ENCODE measurements at regions not wholly inside any gene's neighbourhood (a gene's known extent, or its start where the extent isn't known, plus 50 kb on each side); places are given as distances from the start of the nearest gene placed in this dataset.

DNA sequence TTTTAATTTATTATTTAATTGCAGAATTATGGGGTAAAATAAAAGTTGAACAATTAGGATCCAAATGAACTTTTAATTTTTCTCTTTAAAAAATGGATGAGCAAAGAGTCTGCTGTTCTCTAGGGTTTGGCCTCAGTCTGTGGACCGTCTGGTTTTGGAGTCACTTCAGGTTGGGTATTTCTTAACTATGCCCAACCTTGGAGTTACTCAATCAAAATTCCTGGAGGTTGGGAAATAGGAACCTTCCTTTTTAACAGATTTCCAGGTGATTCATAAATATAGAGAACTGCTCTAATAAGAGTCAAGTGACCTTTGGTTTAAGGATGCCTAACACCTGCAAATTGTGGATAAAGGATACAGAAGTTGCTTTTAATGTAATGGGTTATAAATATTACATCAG, 241.5 kb upstream of the GCFC2 start:
- Histone ChIP-seq H3K4me3 (ENCODE audit: low read length) (no peak overlapping the region), H3K9me3 (ENCODE audit: control insufficient read depth, low read length) (no peaks in the 10 kb centered on the region), H3K36me3 (ENCODE audit: control insufficient read depth, insufficient read depth, low read length, severe bottlenecking) (no peaks in the 10 kb centered on the region), H3K9ac (ENCODE audit: low read length) (no peak overlapping the region), H3K27me3 (replicated peaks; ENCODE audit: control insufficient read depth, insufficient read depth, low read length) (no peaks in the 10 kb centered on the region), H3K4me1 (ENCODE audit: control insufficient read depth, insufficient read depth, low read length) (no peaks in the 10 kb centered on the region)
- no peak for DNase-seq (ENCODE audit: low read depth)

DNA sequence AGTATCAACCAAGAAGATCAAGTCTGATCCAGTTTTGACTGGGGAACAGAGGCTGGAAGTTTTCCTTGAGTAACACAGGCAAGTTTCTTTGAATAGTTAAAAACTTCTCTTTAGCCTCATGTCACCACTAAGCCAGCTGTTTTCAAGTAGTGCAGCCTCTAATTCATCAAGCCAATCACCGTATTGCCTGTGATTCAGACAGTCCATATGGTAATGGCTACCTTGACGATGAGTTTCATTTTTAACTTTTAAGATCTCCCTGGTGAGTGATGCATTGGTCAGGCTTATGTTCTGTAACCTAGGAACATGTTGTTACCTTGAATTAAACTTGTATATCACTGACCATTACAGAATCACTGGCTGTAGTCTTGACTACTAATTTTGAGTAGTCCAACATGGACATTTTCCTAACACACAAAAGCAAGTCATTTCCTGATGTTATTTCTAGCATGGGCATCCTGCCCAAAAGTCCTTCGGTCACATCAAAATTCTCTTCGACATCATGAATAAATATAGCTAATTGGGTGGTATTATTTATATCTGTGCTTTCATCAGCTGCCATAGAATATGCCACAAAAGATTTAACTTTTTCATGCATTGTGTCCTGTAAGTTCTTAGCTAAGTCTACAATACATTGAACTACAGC, 238.8 kb upstream of the GCFC2 start:
- no peak for DNase-seq (ENCODE audit: low read depth)
- Histone ChIP-seq H3K9ac (ENCODE audit: low read length) (no peak overlapping the region), H3K27me3 (replicated peaks; ENCODE audit: control insufficient read depth, insufficient read depth, low read length) (no peaks in the 10 kb centered on the region), H3K4me1 (ENCODE audit: control insufficient read depth, insufficient read depth, low read length) (no peaks in the 10 kb centered on the region), H3K36me3 (ENCODE audit: control insufficient read depth, insufficient read depth, low read length, severe bottlenecking) (no peaks in the 10 kb centered on the region), H3K4me3 (ENCODE audit: low read length) (no peak overlapping the region), H3K9me3 (ENCODE audit: control insufficient read depth, low read length) (no peaks in the 10 kb centered on the region)

DNA sequence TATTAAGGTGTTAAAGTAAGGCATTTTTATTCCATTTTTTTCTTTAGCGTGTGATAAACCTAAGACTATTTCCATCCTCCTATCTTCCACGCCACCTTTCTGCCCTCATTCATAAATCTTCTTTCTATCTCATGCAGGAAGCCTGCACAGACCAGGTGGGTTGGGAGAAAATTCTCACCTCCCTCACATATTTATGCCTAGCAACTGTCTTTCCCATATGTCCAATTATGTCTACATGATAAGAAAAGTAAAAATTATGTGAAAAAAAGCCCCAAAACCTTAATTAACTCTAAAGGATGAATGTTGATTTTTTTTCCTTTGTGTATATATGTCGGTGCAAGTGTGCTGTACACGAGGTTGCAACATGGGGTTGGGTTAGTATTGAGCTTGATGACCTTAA, 225.6 kb upstream of the GCFC2 start:
- Histone ChIP-seq H3K36me3 (ENCODE audit: control insufficient read depth, insufficient read depth, low read length, severe bottlenecking) (no peaks in the 10 kb centered on the region), H3K4me3 (ENCODE audit: low read length) (no peak overlapping the region), H3K9ac (ENCODE audit: low read length) (no peak overlapping the region), H3K4me1 (ENCODE audit: control insufficient read depth, insufficient read depth, low read length) (no peaks in the 10 kb centered on the region), H3K27me3 (replicated peaks; ENCODE audit: control insufficient read depth, insufficient read depth, low read length) (no peaks in the 10 kb centered on the region), H3K9me3 (ENCODE audit: control insufficient read depth, low read length) (no peaks in the 10 kb centered on the region)
- DNase-seq (ENCODE audit: low read depth), result no peak

DNA sequence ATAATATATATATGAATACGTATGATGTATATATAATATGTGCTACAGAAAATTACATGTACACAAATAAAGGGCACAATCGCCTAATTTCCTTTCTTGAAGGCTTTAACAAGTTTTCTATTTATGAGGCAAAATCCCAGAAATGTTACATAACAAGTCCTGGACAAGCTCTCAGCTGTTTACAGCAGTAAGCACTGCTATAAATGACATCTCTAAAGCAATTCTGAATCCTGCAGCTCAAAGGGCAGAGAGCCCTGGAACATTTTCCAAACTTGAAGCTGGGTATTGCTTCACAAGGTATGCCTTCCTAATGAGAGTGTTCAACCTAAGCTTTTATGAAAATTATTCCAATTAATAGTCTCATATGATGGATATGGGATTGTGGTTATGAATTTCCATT, 222.3 kb upstream of the GCFC2 start:
- Histone ChIP-seq H3K4me3 (ENCODE audit: low read length) (no peak overlapping the region), H3K9me3 (ENCODE audit: control insufficient read depth, low read length) (no peaks in the 10 kb centered on the region), H3K36me3 (ENCODE audit: control insufficient read depth, insufficient read depth, low read length, severe bottlenecking) (no peaks in the 10 kb centered on the region), H3K9ac (ENCODE audit: low read length) (no peak overlapping the region), H3K4me1 (ENCODE audit: control insufficient read depth, insufficient read depth, low read length) (no peaks in the 10 kb centered on the region), H3K27me3 (replicated peaks; ENCODE audit: control insufficient read depth, insufficient read depth, low read length) (no peaks in the 10 kb centered on the region)
- DNase-seq (ENCODE audit: low read depth), result no peak

DNA sequence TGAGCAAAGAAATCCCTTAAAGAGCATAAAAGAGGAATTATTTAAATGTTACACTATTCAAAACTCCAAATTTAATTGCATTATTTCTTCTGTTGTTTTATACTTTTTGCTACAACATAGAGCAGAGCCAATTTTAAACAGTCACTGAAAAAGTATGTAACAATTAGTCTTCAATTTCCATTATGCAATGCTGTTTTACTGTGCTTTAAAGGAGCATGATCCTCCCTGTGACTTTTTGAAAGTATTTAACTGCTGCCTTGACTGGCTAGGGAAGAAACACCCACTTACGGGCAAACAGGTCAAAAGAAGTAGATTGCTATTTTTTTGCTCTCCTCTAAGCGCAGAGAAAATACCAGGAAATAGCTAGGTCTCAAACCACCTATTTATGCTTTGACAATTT, 217.4 kb upstream of the GCFC2 start:
- H3K9me3 ChIP-seq (ENCODE audit: control insufficient read depth, low read length), result no peaks in the 10 kb centered on the region
- H3K4me3 ChIP-seq (ENCODE audit: low read length), result no peak overlapping the region
- no peaks in the 10 kb centered on the region for H3K27me3 ChIP-seq (replicated peaks; ENCODE audit: control insufficient read depth, insufficient read depth, low read length)
- H3K9ac ChIP-seq (ENCODE audit: low read length), result no peak overlapping the region
- no peaks in the 10 kb centered on the region for H3K4me1 ChIP-seq (ENCODE audit: control insufficient read depth, insufficient read depth, low read length)
- peak; percentile 15 for DNase-seq (ENCODE audit: low read depth)
- H3K36me3 ChIP-seq (ENCODE audit: control insufficient read depth, insufficient read depth, low read length, severe bottlenecking), result no peaks in the 10 kb centered on the region

DNA sequence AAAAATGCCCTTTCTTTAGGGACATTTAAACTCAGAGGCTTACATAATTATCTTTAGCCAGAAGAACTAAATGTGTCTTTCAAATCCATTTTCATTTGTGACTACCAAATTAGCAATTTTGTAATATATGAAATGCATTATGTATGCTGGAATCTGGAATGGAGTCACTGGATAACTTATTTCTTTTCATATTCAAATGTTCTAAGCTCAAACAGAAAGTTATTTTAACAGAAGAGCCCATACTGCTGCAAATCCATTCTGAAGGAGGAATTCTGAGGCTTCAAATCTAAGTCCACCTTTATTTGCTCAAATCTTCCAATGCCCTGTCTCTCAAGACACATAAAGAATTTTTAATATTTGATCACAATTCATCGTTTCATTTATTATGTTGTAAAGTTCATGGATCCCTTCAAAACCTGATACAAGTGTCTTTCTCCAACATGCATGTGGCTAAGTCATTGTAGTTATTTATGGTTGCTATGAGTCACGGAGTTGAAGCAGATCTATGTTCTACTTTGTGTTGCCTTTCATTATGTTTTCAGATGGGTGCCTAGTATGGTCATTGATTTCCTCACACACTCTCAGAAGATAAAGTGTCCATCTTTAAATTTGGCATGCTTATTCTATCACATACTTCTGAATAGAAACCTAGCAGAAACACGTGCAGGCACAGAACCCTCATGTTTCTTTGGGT, 214.8 kb upstream of the GCFC2 start:
- Histone ChIP-seq H3K9ac (ENCODE audit: low read length) (no peak overlapping the region), H3K4me1 (ENCODE audit: control insufficient read depth, insufficient read depth, low read length) (no peaks in the 10 kb centered on the region), H3K4me3 (ENCODE audit: low read length) (no peak overlapping the region), H3K9me3 (ENCODE audit: control insufficient read depth, low read length) (no peaks in the 10 kb centered on the region), H3K27me3 (replicated peaks; ENCODE audit: control insufficient read depth, insufficient read depth, low read length) (no peaks in the 10 kb centered on the region), H3K36me3 (ENCODE audit: control insufficient read depth, insufficient read depth, low read length, severe bottlenecking) (no peaks in the 10 kb centered on the region)
- DNase-seq (ENCODE audit: low read depth), result no peak

DNA sequence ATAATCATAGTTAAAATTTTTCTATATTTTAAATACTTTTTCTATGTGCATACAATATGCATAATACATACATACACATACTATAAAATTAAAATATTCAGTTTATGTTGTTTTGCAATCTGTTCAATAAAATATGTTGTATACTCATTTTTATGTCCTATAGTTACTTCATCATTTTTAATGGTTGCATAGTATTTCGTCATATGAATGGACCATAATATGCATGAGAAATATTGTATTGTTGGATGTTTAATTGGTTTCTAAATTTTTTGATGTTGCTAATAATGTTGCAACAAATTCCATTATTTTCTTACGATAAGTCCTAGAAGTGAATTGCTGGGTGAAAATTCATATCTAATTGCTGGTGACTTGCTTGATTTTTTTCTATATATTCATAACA, 211.5 kb upstream of the GCFC2 start:
- Histone ChIP-seq H3K36me3 (ENCODE audit: control insufficient read depth, insufficient read depth, low read length, severe bottlenecking) (no peaks in the 10 kb centered on the region), H3K9ac (ENCODE audit: low read length) (no peak overlapping the region), H3K4me1 (ENCODE audit: control insufficient read depth, insufficient read depth, low read length) (no peaks in the 10 kb centered on the region), H3K27me3 (replicated peaks; ENCODE audit: control insufficient read depth, insufficient read depth, low read length) (no peaks in the 10 kb centered on the region), H3K9me3 (ENCODE audit: control insufficient read depth, low read length) (no peaks in the 10 kb centered on the region), H3K4me3 (ENCODE audit: low read length) (no peak overlapping the region)
- no peak for DNase-seq (ENCODE audit: low read depth)

DNA sequence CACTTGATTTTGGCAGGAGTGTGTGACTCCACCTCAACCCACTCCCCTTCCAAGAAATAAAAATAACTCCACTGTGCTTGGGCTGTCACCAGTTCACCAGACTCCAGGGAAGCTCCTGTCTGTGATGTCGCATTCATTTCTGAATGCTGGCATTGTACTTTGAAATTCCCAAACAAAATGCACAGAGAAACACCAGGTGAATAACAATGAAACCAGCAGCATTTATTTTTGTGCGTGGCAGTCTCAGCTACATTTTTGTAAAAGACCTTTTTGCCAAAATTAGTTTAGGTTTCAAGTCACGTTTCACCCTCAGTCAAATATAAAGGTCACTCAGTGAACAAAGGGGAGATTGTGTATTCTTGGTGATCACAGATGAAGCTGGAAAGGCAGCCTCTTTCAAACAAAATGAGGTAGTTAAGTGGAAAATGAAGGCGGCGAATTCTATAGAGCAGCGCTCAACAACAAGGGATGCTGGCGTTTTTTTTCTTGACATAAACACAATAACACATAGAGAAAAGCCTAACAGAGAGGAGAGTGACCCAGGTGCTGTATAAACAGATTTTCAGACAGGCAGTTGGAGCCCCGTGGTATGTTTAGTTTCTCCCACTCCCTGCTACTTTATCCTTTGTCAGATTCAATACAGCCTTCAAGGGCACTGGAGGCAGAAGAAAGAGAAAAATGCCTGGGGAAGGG, 210.3 kb upstream of the GCFC2 start:
- H3K4me1 ChIP-seq (ENCODE audit: control insufficient read depth, insufficient read depth, low read length), result no peaks in the 10 kb centered on the region
- no peaks in the 10 kb centered on the region for H3K9me3 ChIP-seq (ENCODE audit: control insufficient read depth, low read length)
- no peaks in the 10 kb centered on the region for H3K27me3 ChIP-seq (replicated peaks; ENCODE audit: control insufficient read depth, insufficient read depth, low read length)
- H3K4me3 ChIP-seq (ENCODE audit: low read length), result no peak overlapping the region
- no peak for DNase-seq (ENCODE audit: low read depth)
- H3K9ac ChIP-seq (ENCODE audit: low read length), result no peak overlapping the region
- H3K36me3 ChIP-seq (ENCODE audit: control insufficient read depth, insufficient read depth, low read length, severe bottlenecking), result no peaks in the 10 kb centered on the region

DNA sequence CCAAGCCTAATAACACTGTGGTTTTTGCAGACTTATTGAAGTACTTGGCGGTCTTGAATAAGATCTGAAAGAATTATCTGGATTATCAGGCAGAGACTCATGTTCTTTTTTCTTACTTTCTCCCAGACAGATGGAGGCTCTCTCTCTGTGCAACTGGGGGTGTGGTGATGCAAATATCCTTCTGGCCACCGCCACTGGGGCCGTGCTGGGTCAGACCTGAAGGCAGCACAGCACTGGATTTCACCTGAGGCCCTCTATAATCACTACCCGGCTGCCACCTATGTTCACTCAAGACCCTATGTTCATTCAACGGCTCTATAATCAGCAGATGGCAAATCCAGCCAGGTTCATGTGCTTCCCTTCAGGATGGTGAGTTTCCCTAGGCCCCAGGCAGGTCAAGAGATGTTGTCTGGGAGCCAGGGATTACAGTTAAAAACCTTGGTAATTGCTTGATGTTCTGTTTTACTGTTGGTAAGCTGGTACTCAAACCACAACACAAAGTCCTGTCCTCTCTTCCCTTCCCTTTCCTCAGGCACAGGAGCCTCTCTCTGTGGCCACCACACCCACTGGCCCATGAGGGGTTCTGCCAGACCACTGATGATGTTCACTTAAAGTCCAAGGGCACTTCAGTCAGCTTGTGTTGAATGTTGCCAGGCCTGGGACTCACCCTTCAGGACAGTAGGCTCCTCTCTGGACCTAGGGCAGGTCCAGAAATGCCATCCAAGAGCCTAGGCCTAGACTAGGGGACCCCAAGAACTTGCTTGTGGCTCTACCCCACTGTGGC, 205.3 kb upstream of the GCFC2 start:
- H3K9me3 ChIP-seq (ENCODE audit: control insufficient read depth, low read length), result no peaks in the 10 kb centered on the region

DNA sequence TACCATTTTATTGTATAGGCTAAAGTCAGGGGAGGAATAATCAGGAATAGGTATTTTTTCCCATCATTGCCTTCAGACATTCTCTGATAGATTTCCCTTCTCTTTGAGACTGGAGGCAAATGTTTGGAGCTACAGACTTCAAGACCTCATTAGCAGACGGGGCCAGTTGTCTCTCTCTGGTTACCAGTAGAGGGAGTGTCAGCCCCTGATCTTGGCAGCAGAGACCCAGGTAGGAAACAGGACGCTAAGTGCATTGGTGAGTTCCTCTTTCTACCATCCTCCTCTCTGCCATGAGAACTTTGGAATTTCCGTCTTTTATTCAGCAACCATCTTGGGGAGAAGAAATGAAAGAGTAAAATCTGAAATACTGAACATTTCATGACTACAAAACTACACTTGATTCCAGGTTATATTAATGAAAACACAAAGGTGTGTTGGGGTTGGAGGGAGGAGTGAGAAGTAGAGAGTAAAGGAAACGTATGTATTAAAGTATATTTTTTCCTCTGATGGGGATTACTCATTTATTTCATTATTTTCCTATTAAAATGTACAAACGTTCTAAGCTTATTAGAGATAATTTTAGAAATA, 186.2 kb upstream of the GCFC2 start:
- Histone ChIP-seq H3K27me3 (replicated peaks; ENCODE audit: control insufficient read depth, insufficient read depth, low read length) (no peaks in the 10 kb centered on the region), H3K36me3 (ENCODE audit: control insufficient read depth, insufficient read depth, low read length, severe bottlenecking) (no peaks in the 10 kb centered on the region), H3K4me1 (ENCODE audit: control insufficient read depth, insufficient read depth, low read length) (no peaks in the 10 kb centered on the region), H3K9me3 (ENCODE audit: control insufficient read depth, low read length) (no peaks in the 10 kb centered on the region), H3K4me3 (ENCODE audit: low read length) (no peak overlapping the region), H3K9ac (ENCODE audit: low read length) (no peak overlapping the region)
- DNase-seq (ENCODE audit: low read depth), result no peak

More for the DNA sequence above, 205.3 kb upstream of the GCFC2 start:
- no peaks in the 10 kb centered on the region for H3K36me3 ChIP-seq (ENCODE audit: control insufficient read depth, insufficient read depth, low read length, severe bottlenecking)
- DNase-seq (ENCODE audit: low read depth), result no peak
- H3K4me3 ChIP-seq (ENCODE audit: low read length), result no peak overlapping the region
- H3K9ac ChIP-seq (ENCODE audit: low read length), result no peak overlapping the region
- H3K4me1 ChIP-seq (ENCODE audit: control insufficient read depth, insufficient read depth, low read length), result no peaks in the 10 kb centered on the region
- H3K27me3 ChIP-seq (replicated peaks; ENCODE audit: control insufficient read depth, insufficient read depth, low read length), result no peaks in the 10 kb centered on the region

DNA sequence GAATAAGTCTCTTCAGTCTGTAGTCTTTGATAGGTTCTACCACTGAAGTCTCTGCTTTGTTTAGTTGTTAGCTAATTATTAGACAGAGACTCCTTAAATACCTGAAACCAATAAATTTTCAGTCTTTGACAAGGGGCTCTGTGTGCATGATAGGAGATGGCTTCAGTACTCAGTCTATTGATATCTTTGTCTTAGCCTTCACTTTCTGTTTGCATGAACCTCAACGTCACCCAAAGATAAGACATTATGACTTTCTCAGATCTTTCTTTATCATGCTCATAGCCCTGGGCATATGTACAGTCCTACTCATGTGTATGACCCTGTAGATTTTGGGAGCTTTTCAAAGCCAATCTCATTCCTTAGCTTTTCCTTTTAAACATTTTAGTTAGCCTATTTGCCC, 183.5 kb upstream of the GCFC2 start:
- no peaks in the 10 kb centered on the region for H3K4me1 ChIP-seq (ENCODE audit: control insufficient read depth, insufficient read depth, low read length)
- DNase-seq (ENCODE audit: low read depth), result no peak

More for the DNA sequence above, 183.5 kb upstream of the GCFC2 start:
- H3K27me3 ChIP-seq (replicated peaks; ENCODE audit: control insufficient read depth, insufficient read depth, low read length), result no peaks in the 10 kb centered on the region
- no peak overlapping the region for H3K9ac ChIP-seq (ENCODE audit: low read length)
- H3K9me3 ChIP-seq (ENCODE audit: control insufficient read depth, low read length), result no peaks in the 10 kb centered on the region
- no peak overlapping the region for H3K4me3 ChIP-seq (ENCODE audit: low read length)
- H3K36me3 ChIP-seq (ENCODE audit: control insufficient read depth, insufficient read depth, low read length, severe bottlenecking), result no peaks in the 10 kb centered on the region

Measured in adipocyte (in vitro differentiated cells).